GF-D8 (cell line): ENCODE measurements at regions not wholly inside any gene's neighbourhood (a gene's known extent, or its start where the extent isn't known, plus 50 kb on each side); places are given as distances from the start of the nearest gene placed in this dataset.
"Not testable (repeated sequence)": the region's sequence is repeated elsewhere in the genome, so short reads cannot be mapped to it uniquely, and the experiment has no call there.

ENCODE experiments used
- DNase-seq: peaks from one replicate; lab custom pipeline; 2025; lab: John Stamatoyannopoulos, UW

DNA sequence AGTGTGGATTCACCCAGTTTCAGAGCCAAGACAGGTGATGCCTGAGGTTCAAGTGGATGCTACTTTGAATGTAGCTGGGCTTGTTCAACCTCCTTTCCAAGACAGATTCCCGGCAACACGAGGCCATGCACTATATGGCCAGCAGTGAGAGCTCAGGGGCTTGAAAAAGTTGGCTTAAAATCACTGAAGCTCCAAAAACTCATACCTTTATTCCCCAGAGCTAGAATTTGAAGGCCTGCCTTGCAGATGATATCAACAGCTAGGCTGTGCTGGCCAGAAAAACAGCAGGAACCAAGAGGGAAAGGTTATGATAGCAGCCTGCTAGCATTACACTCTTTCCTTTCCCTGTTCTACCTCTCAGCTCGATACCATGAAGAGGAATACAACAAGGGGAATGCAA is 120.2 kb upstream of the DAB2 start:
- no peak for DNase-seq

DNA sequence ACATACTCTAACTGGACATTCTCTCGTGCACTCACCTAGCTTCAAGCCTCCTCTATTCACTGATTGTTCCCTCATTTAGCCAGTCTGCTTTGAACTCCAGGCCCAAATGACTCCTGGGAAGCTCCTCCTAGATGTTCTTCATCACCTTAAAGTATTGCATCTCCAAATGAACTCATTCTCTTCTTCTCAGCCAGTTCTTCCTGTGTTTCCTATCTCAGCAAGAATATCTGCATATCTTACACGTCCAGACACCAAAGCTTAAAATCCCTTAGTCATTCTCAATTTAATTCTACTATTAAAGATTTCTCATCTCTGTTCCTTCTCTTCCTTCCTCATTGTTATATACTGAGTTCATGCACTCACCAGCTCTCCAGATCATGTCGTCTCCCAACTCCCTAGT is 118.6 kb upstream of the DAB2 start:
- no peak for DNase-seq

DNA sequence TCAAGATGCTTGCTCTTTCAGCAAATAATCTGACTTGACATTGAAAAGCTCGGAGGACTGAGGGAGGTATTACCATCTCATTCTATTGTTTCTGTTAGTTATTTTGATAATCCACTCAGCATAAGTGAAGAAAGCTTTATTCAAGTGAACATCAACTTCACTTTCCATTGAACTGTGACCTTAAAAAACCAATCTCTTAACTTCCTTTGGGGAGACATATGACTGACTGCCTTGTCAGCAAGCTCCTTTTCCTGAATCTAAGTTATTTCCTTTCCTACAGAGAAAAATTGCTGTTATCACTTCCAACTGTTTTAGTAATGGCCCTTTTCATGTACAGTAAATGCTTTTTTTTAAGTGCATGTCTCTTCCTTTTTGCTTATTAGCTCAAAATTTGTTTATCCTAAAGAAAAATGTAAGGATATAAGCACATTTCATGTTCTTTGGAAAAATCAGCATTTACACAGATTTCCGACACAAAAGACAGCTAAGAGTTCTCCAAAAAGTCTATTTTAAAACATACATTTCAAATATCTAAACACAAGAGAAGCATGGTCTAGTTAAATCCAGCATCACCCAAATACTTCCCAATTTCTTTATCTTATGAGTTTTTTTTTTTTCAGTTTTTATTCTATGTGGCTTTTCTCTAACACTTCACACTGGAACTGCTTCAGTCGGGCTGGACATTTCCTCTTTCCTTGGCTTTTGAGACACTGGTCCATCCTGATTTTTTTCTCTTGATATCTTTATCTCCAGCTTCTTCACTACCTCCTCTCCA is 117.9 kb upstream of the DAB2 start:
- no peak for DNase-seq

DNA sequence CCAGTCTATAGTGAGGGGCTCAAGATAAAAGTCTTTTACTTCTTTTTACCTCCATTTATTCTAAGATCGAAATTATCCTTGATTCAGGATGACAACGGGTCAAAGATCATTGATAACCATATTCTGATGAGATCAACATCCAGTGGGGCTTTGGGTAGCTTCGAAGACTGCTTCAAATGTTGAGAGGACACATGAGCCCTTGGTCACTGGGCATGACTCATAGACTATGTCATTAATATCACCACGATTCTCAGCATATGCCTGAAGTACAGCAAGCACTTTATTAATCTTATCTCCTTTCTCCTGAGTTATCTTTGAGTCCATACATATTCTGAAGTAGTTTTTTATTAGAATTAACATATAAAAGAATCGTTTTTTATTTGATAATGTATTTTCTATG is 117.1 kb upstream of the DAB2 start:
- DNase-seq, result no peak

DNA sequence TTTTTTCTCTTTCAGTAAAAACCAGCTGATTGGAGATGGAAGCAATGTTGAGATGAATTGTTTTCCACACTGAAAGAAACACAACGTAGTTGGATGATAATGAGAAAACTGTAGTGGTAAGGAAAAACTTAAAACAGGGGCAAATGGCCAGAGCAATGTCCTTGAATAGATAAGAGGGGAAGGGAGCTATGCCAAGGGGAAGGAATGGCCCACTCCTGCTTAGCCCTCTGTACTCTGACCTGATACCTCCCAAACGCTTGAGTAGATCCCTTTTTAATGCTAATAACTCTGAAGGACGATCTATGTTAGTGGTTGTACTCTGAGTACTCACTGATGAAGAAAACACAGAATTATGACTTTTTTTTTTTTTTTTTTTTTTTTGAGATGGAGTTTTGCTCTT is 114.7 kb upstream of the DAB2 start:
- DNase-seq, result no peak

DNA sequence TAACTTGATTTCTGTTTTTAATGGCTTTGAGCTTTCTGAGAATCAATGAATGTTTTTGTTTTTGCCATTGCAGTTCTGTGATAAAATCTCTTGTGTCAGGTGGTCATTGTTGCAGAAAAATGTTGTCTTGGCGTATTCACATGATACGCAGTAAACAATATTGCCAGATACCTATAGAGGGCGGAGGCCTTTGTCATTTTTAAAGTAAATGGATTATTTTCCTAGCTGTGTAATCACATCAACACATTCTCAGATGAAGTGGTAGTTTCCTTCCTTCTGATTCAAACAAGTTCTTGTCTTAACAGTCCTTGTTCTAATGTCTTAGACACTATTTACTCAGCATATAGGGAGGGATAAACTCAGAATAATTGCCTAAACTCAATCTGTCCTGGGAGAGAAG is 109.9 kb upstream of the DAB2 start:
- DNase-seq, result no peak

DNA sequence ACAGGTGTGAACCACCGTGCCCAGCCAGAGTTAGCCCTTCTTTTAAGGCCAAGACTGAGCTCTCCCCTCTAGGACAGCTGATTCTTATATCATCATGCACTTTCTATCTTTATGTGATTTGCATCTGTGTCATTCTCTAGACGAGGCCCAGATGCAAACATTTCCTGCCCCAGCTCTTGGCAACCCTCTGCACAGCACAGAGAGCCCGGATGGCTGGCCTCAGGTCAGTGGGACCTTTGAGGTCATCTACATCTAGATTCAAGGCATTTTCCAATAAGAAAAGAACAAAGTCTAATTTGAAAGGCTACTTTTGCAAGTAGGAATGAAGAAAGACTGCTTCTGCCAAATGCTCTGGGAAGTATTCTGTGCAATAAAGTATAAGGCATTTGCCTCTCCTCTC is 109.0 kb upstream of the DAB2 start:
- DNase-seq, result no peak

DNA sequence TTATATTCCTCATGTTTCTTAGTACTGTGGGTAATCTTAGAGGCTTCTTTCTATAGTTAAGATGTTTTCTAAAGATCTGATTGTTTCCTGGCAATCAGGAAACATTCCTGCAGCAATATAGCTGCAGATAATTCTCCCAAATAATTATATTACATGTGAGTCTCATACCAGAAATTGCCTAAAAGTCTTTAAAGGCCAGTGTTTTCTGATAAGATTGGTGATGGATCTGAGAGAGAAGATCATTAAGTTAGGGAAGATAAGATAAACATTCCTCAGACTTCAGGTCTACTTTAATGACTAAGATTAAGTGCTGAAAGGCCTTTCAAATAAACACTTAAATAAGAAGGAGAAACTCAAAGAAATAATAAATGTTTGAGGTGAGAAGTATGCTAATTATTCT is 107.7 kb upstream of the DAB2 start:
- DNase-seq, result no peak

DNA sequence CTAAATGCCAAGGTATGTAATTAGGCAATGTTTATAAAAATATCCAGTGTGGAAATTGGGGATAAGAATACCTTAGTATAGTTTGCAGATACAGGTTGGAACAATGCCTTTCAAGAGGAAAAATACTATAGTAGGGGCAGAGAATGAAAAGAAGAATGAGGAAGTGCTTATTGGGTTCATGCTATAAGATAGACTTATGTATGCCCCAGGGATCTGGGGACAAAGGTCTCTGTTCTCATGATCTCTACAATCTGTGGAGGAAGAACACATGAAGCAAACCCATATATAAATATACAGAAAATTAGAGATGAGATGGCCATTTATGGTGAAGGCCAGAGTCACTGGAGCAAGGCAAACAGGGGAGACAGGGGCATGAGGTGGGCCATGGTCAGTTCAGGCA is 106.5 kb upstream of the DAB2 start:
- DNase-seq, result no peak

DNA sequence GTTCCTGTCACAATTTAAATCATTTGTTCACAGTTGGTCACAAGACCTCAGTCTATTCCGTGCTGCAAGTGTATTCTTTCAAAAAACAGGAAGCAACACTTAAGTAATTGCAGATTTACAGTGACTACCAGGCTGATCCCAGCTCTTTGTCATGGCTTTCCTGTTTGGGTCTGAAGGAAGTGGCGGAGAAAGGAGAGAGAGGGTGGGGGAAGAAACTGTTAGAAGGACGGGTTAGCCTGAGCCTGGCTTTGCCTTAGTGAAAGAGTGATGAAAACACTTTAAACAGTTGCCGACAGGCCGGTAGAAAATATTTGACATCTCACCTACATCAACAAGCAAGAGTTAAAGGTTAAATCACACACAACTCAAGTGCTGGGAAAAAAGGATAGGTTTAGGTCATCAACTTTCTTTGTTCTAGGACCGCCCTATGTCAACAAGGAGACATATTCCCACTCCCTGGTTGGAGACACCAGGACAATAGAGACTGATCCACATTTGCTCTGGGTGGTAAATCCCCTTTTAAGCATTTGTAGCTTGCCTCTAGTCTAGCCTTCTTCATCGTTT is 102.2 kb upstream of the DAB2 start:
- peak; percentile 18 for DNase-seq

DNA sequence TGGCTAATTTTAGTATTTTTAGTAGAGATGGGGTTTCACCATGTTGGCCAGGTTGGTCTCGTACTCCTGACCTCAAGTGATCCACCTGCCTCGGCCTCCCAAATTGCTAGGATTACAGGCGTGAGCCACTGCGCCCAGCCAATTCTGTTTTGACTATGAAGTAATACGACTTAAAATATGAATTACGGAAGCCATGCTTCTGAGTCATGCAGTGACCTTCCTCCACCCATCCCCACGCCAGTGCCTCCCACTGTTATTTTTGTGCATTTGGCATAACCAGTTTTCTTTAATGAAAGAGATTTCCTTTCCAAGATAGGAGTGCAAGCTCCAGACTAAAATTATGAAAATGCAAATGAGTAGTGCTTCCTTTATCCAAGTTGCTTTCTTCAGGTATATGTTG is 101.0 kb upstream of the DAB2 start:
- not testable (repeated sequence) for DNase-seq

DNA sequence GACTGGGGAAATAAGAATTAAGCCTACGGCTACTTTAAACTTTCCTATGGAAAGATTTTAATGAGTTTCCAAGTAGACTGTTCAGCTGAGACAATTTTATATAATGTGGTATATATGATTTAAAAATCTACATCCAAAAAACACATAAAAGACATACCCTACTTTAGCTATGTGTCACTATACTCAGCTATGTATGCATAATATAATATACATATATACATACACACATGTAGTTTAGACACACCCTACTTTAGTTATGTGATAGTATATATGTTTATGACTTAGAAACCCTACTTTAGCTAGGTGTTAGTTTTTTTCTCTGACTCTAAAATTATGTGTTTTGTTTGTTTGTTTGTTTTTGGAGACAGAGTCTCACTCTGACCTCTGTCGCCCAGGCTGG is 100.5 kb upstream of the DAB2 start:
- DNase-seq, result no peak

DNA sequence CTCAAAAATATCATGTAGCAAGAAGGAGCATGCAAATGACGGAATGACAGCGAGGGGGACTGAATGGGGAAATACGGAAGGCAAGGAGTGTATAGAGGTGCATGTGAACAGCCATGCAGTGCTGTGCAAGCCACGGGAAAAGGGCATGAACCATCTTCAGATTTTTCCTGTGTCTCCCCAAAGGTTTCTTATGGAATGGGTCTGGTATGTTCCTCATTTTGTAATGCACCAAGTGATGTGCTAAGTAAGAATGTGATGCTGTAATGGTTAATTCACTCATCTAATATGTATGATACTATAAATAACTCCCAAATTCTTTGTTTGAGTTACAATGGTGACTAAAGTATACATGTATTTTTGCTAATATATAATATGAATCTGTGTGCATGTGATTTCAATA is 99.0 kb upstream of the DAB2 start:
- DNase-seq, result no peak

DNA sequence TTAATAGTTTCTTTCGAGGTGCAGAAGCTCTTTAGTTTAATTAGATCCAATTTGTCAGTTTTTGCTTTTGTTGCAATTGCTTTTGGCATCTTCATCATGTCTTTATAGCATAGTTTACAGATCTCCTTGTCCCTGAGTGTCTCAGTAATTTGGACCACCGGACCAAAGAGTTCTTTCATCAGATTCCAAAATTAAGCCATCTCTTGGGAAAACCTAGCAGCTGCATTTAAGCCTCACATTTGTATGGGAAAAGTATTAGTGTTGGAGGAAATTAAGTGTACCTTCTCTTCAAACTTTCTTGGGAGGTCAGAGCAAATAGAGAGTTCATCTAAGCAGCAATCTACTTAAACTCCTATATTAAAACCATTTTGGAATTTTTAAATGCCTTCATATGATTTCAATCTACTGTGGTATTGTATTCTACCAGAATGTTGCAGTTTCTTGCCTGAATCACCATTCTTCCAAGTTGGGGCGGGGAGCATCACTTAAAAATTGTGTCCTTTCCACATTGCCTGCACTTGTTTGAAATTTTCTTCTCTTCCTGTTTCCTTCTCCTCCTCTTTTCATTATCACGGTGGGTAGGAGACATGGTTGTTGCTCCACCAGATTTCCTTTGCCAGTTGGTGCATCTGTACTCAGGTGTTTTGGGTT is 97.3 kb upstream of the DAB2 start:
- DNase-seq, result no peak

DNA sequence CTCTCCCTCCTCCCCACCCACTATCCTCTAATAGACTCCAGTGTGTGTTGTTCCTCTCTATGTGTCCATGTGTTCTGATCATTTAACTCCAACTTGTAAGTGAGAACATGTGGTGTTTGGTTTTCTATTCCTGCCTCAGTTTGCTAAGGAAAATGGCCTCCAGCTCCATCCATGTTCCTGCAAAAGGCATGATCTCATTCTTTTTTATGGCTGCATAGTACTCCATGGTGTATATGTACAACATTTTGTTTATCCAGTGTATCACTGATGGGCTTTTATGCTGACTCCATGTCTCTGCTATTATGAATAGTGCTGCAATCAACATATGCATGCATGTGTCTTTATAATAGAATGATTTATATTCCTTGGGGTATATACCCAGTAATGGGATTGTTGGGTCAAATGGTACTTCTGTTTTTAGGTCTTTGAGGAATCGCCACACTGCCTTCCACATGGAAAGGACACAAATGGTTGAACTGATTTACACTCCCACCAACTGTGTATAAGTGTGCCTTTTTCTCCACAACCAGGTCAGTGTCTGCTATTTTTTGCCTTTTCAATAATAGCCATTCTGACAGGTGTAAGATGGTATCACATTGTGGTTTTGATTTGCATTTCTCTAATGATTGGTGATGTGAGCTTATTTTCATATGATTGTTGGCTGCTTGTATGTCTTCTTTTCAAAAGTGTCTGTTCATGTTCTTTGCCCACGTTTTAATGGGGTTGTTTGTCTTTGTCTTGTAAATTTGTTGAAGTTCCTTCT is 96.5 kb upstream of the DAB2 start:
- no peak for DNase-seq

DNA sequence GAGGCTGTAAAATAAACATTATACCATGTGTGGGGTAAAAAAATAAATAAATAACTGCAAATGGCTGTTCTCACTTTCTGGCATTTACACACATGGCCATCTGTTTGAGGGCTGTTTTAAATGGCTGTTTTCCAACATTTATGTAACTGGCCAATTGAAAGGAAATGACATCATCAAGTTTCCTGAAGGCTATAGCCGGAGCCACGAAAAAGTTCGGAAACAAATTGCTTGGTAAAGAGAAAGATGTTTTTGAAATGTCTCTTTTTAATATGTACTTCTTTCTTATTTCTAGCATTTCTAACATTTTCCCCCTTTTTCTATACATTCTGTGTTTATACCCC is 95.4 kb upstream of the DAB2 start:
- no peak for DNase-seq

DNA sequence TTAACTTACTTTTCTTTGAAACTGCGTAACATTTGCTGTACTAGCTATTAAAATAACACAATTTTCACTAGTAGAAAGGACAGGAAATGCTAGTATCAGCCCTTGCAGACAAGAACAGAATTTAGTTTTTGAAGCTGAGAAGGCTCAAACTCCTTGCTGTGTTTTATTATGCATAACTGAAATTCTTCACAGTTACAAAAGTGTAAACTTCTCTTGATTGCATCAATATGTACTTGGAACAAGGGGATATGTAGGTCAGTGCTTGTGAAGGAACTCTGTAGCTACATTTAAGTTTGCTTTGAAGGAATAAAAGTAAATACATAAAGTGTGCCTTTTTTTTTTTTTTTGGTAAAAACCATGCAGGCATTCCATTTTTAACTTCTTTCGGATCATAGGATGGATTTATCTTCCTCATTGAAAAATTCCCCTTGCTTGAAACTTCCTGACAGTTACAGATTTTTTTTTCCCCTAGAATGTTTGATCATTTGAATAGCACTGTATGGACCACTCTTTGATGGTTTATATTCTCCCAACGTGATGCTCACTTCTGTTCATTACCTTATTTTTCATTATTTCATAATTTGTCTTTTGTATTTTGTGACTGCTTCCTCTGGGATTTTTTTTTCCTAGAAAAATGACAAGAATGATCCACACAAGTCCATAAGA is 94.9 kb upstream of the DAB2 start:
- DNase-seq, result no peak

DNA sequence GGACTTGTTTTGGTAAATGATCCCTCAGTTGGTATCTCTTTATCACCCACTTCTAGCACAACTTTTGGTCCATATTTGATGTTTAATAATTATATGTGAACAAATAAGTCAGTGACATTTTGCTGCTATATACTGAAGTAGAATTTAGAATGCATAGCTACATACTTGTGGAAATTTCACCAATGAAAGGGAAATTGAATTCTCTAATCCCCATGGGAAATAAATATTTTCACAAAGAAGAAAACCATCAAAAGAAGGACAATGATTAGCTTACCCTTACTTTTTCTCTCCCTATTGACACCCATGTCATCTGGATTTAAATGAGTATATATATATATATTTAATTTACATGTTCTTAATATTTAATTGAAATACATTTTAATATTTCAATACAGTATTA is 94.3 kb upstream of the DAB2 start:
- no peak for DNase-seq

DNA sequence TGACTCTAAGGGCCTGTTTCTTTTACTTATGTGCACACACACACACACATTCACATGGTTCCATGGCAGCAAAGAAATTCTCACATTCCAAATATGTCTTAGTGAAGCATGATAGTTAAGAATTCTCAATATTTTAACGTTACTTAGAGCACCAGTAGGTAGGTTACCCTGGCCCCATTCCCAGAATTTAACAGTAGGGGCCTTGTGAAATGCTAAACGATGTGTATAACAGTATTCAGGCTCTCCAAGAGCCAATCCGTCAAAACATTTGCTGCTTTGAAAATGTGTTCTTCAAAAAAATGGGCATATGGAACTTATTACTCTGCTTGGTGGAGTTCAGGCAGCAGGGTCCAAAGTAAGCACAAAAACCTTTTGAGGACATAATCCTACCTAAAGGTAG is 93.7 kb upstream of the DAB2 start:
- DNase-seq, result no peak

DNA sequence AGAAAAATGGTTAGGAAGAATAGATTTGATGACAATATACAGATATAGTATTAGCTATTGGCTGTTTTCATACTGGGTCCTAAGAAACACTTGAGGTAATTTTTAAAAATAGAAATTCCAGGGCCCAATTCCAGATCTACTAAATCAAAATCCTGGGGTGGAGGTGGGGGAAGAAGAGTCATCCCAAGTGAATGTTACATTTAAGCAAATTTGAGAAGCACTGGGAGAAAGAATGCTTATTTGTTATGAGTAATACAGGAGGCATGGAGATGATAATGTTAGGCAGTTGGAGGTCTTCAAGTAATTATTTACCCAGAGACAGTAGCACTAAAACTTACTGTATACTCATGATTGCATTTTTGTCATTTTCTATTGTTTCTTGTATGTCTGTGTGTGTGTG is 93.0 kb upstream of the DAB2 start:
- DNase-seq, result no peak

DNA sequence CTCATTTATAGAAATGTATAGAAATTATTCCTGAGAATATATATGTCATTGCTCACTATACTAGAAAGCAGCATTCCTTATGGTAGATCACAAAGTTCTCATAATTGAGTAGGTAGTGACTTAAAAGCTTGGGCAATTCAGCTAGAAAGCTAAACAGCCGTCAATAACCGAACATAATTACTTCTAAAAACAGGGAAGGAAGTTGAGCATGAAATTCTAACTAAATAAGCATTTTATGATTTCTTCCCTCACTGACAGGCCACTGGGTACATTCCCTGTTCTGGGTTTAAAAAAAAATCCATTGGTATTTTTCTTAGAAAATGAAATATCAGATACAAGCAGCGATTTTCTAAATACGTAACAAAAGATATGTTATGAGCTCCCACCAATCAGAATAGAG is 91.1 kb upstream of the DAB2 start:
- no peak for DNase-seq

DNA sequence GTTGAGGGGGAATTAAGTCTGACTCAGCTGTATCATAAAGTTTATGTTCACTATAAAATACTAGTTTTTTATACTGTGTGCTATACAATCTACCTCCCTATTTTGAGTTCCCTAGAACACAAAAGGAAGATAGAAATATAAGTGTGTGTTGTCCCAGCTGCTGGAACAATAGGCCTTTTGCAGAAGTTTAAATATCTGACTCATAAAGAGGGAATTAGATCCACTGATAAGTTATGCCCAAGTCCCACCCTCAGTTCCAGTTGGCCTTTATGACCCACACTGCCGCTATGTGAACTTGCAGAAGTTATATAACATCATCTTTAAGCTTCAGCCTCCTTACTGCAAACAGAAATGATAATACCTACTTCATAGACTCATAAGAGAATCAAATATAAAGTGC is 88.5 kb upstream of the DAB2 start:
- no peak for DNase-seq

DNA sequence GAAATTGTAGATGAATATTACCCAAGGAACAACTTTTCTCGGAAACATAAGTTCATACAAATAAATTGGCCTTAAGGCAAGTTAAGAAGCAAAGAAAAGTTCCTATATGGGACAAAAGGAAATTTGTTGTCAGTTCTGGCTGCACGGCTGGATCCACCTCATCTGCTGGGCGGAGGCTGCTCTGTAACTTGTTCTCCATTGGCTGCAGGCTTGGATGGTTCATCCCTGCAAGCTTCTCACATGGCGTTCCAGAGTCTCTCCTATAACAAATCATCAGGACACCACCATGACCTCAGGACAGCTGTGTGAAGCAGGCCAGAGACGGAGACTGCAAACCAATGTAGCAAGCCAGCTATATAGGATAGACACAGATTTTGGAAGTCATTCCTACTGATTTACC is 81.4 kb upstream of the DAB2 start:
- no peak for DNase-seq
